Epidermal melanocyte (primary cell): ENCODE measurements at regions not wholly inside any gene's neighbourhood (a gene's known extent, or its start where the extent isn't known, plus 50 kb on each side); places are given as distances from the start of the nearest gene placed in this dataset.
"Not testable (repeated sequence)": the region's sequence is repeated elsewhere in the genome, so short reads cannot be mapped to it uniquely, and the experiment has no call there.

ENCODE experiments used
- DNase-seq: peaks from one replicate; pipeline ENCODE4 v3.0.0; 2011; ENCODE audit warnings: low spot score; ENCODE audit not compliant: insufficient read length

DNA sequence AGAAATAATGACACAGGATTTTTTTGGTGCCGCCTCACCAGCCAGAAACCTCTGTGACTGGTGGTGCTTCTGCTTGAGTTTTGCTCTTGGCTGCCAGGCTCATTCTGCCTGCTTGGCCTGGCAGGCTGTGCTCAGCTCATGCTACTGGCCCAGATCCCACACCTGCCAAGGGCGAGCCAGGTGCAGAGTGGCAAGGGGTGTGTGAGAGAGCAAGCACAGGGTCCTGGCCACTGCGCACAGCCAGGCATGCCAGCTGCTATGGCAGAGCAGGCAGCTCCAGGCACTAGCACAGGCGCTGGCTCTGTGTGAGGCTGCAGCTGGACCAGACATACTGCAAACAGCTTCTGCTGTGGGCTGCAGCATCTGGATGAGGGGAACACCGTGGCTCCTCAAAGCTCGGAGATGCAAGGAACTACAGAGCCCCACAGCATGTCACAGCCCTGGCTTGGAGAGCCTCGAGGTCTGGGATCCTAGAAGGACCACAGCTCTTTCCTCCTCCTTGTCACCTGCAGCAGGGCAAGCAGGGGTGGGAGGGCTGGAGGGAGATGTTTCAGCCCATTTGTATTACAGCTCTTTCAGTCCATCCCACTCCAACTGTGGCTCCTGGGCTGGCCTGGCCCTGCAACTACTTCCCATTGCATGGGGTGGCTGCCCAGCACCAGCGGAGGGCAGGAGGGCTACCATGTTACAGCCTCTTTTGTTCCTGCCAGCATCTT lies 313.4 kb upstream of the SEMA3C start:
- no peak for DNase-seq

DNA sequence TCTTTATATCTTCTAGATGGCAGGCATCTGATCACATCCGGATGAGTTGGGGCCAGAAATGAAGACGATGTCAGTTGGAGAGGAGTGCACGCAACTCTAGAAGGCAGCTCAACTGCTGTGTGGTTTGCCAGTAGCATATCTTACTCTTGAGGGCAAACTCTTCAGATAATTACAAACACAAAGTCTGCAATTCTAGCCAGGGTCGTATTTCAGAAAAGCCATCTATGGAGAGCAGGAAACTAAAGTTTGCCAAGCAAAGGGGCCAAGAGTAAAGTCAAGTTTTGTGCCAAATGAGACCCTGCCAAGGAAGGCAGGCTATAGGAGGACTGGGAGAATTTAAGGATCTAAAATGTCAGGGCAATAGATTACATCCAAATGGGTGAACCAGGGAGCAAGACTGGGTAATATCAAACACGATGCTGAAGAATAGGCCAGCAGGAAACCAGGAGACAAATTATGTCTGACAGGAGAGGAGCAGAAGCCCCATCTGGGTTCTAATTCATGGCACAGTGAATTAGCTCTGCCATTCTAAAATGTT lies 312.5 kb upstream of the SEMA3C start:
- no peak for DNase-seq

DNA sequence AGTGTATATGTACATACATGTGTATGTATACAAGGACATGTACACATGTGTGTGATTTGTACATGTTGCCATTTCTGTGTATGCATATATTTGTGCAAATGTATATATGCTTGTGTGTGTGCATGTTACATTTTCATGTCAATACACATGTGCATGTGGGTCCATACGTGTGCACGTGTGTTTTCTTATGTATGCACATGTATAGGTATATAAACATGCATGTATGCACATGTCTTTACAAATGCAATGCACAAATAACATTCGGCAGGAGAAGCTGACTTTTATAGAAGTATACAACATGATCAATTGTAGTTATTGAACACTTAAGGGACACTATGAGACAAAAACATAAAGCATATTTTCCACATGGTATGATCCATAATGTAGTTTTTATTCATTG lies 307.4 kb upstream of the SEMA3C start:
- no peak for DNase-seq

- DNase-seq: not testable (repeated sequence)
Measured at GRCh38 chr7:81222692-81223091, 303.8 kb upstream of the SEMA3C start.

DNA sequence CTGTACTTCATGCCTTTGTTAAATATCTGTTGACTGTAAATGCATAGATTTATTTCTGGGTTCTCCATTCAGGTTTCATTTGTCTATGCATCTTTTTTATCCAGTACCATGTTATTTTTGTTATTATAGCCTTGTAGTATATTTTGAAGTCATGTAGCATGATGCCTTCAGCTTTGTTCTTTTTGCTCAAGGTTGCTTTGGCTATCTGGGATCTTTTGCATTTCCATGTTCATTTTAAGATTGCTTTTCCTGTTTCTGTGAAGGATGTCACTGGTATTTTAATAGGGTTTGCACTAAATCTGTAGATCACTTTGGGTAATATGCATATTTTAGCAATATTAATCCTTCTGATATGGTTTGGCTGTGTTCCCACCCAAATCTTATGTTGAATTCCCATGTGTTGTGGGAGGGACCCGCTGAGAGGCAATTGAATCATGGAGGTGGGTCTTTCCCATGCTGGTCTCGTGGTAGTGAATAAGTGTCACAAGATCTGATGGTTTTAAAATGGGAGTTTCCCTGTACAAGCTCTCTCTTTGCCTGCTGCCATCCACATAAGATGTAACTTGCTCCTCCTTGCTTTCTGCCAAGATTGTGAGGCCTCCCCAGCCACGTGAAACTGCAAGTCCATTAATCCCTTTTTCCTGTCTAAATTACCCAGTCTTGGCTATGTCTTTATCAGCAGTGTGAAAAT lies 302.8 kb upstream of the SEMA3C start:
- no peak for DNase-seq

DNA sequence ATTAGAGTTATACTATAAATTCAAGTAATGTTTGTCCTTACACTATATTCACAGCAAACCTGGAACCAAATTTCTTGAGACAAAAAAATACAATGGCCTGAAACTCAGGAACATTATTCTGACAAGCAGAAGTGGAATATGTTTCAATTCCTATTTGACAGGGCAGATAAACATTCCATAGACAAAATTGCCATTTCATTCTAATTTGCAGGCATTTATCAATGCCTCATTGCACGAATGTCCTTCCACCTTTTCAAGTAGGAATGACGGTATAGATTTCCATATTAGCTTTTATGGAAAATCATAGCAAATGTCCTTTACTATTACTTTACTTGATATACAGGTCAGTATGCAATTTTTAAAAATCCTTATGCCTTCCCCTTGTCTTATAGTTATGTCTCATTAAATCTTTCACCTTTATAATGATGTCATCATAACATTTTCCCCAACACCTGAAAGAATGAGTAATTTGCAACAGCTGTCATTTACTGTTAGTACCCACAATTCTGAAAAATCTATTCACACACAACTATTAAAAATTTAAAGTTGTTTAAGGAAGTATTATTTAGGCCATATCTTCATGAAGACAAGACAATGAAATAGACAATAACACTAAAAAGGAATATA lies 299.7 kb upstream of the SEMA3C start:
- DNase-seq: no peak

- no peak for DNase-seq
Measured at GRCh38 chr7:81213394-81213793, 294.5 kb upstream of the SEMA3C start.

- DNase-seq: no peak
Measured at GRCh38 chr7:81211934-81212320, 293.1 kb upstream of the SEMA3C start.

DNA sequence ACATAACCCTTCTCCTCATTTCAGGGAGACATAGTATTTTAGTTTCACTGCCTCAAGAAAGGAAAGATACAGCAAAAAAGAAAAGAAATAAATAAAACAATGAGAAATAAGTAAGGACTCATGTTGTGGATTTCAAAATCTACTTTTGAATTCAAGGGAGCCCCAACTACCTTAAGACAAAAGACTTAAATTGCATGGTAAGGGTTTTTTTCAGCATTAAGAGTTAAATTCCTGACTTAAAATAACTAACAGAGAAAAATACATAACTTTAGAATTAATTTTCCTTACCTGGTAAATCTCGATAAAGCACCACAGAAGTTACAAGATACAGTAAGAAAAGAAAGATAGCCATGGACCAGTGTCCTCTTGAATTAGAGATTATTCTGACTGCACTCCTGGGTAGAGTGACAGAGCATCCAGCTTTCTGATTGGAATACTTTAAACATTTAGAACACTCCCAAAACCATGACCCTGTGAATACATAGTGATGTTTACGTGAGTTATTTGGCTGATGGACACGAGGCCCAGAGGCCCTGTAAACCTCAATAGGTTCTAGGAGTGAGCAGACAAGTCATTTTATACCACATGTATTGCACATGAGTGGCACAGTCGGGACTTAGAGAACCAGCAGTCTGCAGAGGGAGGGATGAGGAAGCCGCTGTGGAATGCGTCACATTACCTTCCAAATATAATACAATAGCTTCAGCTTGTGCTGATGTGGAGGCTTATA lies 292.5 kb upstream of the SEMA3C start:
- DNase-seq: no peak

DNA sequence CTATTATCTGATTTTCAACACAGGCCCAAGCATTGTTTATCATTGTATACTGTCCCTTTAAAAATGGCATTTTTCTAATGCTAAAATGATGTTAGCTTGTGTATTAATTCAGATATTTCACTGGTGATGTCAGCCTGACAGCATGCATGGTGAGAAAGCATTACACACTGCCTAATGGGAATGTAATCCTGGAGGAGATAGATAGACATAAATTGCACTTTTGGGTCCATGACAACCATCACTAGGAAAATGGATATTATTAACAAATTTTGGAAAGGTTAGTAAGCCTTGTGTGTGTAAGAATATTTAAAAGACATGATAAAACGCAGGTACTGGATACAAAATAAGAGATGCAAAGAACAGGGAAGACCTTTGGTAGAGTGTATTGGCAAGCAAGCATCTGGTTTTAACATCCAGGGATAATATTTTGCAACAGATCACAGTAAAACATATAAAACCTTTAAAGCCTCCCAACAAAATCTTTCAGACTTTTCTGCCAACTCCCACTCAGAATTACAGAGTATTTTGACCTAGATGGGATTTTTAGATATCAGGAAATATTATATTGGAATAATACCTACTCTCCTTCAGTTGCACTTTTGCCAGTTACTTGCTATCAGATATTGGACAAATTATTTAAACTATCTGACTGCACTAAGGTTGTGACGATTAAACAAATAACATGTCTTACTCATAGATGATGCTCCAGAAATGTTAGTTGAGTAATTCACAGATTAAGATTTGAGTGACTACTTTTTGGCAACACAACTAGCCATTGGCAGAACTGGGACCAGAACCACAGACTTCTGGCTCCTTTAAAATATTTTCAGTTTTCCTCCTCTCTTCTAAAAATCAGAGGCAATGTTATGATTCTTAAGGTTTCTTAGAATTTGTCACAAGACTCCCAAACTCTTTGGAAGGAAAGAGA lies 291.6 kb upstream of the SEMA3C start:
- DNase-seq: no peak

DNA sequence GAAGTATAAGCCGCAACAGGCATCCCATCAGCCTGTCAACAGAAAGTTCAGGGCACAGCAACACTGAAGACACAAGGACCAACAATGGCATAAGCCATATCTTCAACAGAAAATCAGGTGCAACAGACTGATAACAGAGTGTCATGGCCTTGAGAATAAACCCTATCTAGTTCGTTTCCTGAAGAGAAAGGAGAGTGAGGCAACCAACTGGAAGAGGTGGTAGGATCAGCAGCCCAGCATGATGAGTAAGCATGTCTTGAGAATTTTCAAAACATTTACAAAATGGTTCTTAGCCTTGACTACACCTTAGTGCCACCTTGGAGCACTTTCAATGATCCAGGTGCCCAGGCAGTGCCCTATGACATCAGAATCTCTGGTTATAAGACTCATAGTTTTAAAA lies 290.2 kb upstream of the SEMA3C start:
- DNase-seq: no peak

DNA sequence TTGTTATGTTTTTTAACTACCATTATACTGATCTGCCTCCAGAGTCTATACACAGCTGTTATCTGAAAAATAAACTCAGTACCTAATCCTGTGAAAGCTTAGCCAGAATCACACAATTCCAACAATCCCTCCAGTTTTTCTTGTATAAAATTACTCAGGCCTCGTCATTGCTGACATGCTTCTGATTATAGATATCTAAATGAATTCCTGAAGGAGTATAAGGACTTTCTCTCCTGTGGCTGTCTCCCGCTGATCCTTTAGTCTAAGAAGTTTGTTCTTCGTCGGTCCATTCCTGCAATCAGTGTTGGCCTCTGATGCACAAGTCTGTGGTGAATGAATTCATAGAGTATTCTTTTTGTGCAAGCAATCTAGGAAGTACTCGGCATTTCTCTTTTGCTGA lies 288.9 kb upstream of the SEMA3C start:
- DNase-seq: no peak

GRCh38 chr7:81206667-81207360 lies 288.0 kb upstream of the SEMA3C start:
- DNase-seq: no peak

- DNase-seq: no peak
Measured at GRCh38 chr7:81206217-81206616, 287.4 kb upstream of the SEMA3C start.

- DNase-seq: no peak
Measured at GRCh38 chr7:81201188-81201587, 282.3 kb upstream of the SEMA3C start.

- DNase-seq: no peak
Measured at GRCh38 chr7:81198766-81199165, 279.9 kb upstream of the SEMA3C start.

GRCh38 chr7:81197266-81197665 lies 278.4 kb upstream of the SEMA3C start:
- no peak for DNase-seq

DNA sequence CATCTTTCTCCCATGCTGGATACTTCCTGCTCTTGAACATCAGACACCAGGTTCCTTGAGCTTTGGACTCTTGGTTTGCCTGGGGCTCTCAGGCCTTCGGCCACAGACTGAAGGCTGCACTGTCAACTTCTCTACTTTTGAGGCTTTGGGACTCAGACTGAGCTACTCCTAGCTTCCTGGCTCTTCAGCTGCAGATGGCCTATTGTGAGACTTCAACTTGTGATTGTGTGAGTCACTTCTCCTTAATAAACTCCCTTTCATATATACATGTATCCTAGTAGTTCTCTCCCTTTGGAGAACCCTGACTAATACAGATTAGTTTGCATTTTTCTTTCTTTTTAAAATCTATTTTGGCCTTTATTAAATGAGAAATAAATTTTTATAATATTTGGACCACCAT lies 276.2 kb upstream of the SEMA3C start:
- no peak for DNase-seq

DNA sequence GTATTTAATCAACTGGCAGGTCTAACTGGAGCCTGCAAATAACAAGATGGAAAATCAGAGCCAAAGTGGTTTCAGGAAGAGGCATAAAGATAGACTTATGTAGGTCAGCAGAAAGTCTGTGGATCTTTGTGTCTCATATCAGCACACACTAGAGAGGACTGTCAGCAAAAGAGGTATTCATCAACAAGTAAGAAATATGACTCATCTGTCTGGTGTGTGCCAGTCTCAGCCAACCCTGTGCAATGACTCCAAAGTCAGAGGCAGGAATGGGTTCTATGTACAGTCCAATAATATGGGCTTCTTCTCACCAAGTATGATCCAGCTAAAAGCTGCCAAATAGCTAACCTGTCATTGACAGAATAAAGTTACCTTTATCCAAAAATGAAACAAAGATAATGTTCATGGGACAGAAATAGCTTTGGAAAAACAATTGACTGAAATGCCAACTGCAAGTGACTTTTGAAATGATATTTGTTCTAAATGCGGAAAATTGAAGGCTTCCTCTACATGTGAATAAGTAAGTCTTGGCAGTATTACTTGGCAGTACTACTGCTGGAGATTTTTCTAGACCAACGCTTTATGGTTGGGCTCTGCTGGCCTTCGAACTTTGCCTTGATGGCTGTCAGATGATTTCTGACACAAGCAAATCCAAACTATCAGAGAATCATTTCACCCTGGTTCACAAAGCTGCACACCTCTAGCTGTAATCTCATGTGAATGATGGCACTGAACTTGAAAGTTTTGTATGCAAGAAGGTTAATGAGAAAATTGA lies 272.3 kb upstream of the SEMA3C start:
- DNase-seq: no peak
